NT2/D1 (cell line): ENCODE measurements at regions not wholly inside any gene's neighbourhood (a gene's known extent, or its start where the extent isn't known, plus 50 kb on each side); places are given as distances from the start of the nearest gene placed in this dataset.

Source experiments
- YY1 ChIP-seq: IDR thresholded peaks from 2 replicates; pipeline ENCODE4 v1.6.1; 2011; ENCODE audit not compliant: insufficient read length, insufficient read depth
- ZNF274 ChIP-seq: IDR thresholded peaks from 2 replicates; pipeline ENCODE4 v1.6.1; 2011; ENCODE audit warnings: mild to moderate bottlenecking, low read depth, low read length

GRCh38 chr6:137588472-137588871 lies 94.3 kb upstream of the OLIG3 start:
- TF ChIP-seq YY1 (no peak), ZNF274 (no peak)
